ENCODE measurements at regions not wholly inside any gene's neighbourhood (a gene's known extent, or its start where the extent isn't known, plus 50 kb on each side); places are given as distances from the start of the nearest gene placed in this dataset.

DNA sequence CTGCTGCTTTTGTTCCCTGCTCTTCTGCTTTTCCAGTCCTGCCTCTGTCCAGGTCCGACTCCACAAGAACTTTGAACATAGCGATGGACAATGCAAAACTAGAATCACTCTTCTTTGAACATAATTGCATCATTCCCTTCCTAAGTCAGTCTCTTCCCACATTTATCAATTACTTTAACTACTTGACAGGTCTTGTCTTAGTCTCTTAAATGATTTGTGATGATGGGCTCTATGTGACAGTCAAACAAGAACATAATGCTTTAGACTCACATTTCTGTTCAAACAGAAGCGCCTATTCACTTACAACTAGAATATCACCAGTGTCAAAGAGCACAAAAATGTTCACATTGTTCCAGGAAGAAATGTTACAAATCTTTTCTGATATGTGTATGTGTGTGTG, 278.1 kb downstream of the SH3GL2 start:
- BruUV-seq (replicated peaks): no TSS peak
- Histone ChIP-seq H4K20me1 (replicated peaks; ENCODE audit: control insufficient read depth, extremely low read depth, insufficient read depth, low read length) (no peaks in the 10 kb centered on the region), H3K9me3 (replicated peaks; ENCODE audit: control insufficient read depth, insufficient read depth, low read length) (no peaks in the 10 kb centered on the region), H3K9ac (replicated peaks; ENCODE audit: extremely low read depth, insufficient read depth, low read length) (no peak overlapping the region), H3K4me1 (ENCODE audit: control insufficient read depth, extremely low read depth, insufficient read depth, low read length) (no peaks in the 10 kb centered on the region), H3K9me1 (replicated peaks; ENCODE audit: control insufficient read depth, extremely low read depth, insufficient read depth, low read length) (no peaks in the 10 kb centered on the region), H3K36me3 (ENCODE audit: control insufficient read depth in 2 of 2, extremely low read depth in 1 of 2, insufficient read depth in 2 of 2, low read length in 2 of 2) (no peaks in the 10 kb centered on the region), H3K27me3 (ENCODE audit: control insufficient read depth in 2 of 2, insufficient read depth in 2 of 2, low read length in 2 of 2) (peaks cover 1 to 2% of the 10 kb centered on the region in 2 experiments), H3K27ac (ENCODE audit: insufficient read depth, low read depth, low read length) (no peak overlapping the region), H2AFZ (ENCODE audit: low read depth, low read length) (no peak overlapping the region), H3K79me2 (ENCODE audit: control insufficient read depth, insufficient read depth, low read length) (no peaks in the 10 kb centered on the region), H3K4me3 (replicated peaks in 1 of 3; ENCODE audit: insufficient read depth in 1 of 3, low read depth in 1 of 3, low read length in 3 of 3) (no peak overlapping the region), H3K4me2 (ENCODE audit: insufficient read depth, low read length) (no peak overlapping the region)
- intact Hi-C loops (cut with micrococcal nuclease) (no loop called here), dilution Hi-C loops (cut with MboI; ENCODE audit: extremely low pct_ligation_motif_present, low sequenced_read_pairs) (no loop called here)
- DNase-seq (ENCODE audit: low read depth, low spot score) (no peak), FAIRE-seq (no peak)
- TF ChIP-seq JUN (IDR thresholded peaks at IDR 0.05; ENCODE audit: borderline replicate concordance, insufficient read depth, insufficient read length, low read depth) (no peak), GATA2 (IDR thresholded peaks at IDR 0.05; ENCODE audit: insufficient read depth, insufficient read length, low read depth, low read length) (no peak), FOS (IDR thresholded peaks at IDR 0.05; ENCODE audit: borderline replicate concordance, insufficient read depth, low read length) (no peak), EZH2 (IDR thresholded peaks at IDR 0.05; ENCODE audit: borderline replicate concordance, low read depth, low read length, severe bottlenecking) (no peak), POLR2AphosphoS5 (IDR thresholded peaks at IDR 0.05; ENCODE audit: insufficient read depth, low read depth, low read length) (no peak), POLR2A (IDR thresholded peaks at IDR 0.05; ENCODE audit: low read depth, low read length) (no peak), MYC (IDR thresholded peaks at IDR 0.05; ENCODE audit: low read depth, low read length) (no peak)
- TF ChIP-seq, protein P1, sequence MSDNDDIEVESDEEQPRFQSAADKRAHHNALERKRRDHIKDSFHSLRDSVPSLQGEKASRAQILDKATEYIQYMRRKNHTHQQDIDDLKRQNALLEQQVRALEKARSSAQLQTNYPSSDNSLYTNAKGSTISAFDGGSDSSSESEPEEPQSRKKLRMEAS (IDR thresholded peaks at IDR 0.05; ENCODE audit: insufficient read depth, insufficient read length): no peak
- TF ChIP-seq, protein P2, sequence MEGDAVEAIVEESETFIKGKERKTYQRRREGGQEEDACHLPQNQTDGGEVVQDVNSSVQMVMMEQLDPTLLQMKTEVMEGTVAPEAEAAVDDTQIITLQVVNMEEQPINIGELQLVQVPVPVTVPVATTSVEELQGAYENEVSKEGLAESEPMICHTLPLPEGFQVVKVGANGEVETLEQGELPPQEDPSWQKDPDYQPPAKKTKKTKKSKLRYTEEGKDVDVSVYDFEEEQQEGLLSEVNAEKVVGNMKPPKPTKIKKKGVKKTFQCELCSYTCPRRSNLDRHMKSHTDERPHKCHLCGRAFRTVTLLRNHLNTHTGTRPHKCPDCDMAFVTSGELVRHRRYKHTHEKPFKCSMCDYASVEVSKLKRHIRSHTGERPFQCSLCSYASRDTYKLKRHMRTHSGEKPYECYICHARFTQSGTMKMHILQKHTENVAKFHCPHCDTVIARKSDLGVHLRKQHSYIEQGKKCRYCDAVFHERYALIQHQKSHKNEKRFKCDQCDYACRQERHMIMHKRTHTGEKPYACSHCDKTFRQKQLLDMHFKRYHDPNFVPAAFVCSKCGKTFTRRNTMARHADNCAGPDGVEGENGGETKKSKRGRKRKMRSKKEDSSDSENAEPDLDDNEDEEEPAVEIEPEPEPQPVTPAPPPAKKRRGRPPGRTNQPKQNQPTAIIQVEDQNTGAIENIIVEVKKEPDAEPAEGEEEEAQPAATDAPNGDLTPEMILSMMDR (IDR thresholded peaks at IDR 0.05; ENCODE audit: extremely low read depth in 1 of 2, insufficient read depth in 1 of 2, low read depth in 1 of 2, low read length in 2 of 2): no peak
- ChIA-PET CTCF (no interaction called here), POLR2A (no interaction called here)
